ENCODE measurements at regions not wholly inside any gene's neighbourhood (a gene's known extent, or its start where the extent isn't known, plus 50 kb on each side); places are given as distances from the start of the nearest gene placed in this dataset.
A peak's percentile ranks its signal among the peaks of the same experiment; 100 is the strongest.
"Not testable (repeated sequence)": the region's sequence is repeated elsewhere in the genome, so short reads cannot be mapped to it uniquely, and the experiment has no call there.

DNA sequence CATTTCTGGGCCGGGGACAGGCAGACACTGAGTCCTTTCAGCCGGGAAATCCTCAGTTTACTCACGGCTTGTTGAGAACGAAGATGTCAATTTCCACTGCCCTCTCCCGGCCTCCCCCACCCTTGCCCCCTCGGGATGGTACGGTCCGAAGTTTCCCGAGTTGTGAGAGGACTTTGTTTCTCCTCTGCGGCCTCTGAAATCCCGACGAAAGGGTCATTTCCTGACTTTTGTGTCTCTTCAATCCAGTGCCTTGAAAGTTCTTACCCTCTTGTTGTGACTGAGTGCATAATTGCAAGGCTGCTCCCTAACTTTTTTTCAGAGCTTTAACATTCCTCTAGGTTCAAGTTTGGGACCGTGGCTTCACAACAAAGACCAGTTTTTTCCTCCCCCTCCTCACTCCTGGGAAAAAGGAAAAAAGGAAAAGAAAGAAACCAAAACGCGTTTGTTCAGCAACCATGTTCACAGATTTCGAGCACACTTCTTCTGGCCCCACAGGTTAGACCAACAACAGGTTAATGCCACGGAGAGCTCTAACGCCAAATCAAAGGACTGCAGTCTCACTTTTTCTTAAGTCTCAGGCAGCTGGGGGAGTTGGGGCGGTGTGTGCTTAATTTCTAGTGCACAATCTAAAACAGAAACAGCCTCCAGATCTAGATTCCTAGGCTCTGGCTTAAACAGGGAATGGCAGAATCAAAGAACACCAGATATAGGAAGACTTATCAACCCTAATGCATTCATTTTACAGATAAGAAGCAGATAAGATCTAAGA lies 138.9 kb downstream of the TMCO5A start:
- DNase-seq (ENCODE audit: low spot score), result no peak

DNA sequence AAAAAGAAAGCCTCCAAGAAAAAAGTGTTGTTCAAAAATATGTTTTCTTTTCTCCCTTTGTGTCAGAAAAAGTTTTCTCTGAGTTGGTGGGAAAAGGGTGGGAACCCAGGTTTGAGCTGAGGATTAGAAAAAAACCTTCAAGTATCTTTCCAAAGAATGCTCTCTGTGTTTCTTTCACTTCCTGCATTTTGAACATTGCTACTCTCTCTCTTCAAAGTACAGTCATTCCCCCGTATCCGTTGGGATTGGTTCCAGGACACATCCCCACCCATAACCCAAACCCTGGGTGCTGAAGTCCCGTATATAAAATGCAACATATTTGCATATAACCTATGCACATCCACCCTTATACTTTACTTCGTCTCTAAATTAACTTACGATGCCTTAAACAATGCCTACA lies 139.6 kb downstream of the TMCO5A start:
- no peak for DNase-seq (ENCODE audit: low spot score)

DNA sequence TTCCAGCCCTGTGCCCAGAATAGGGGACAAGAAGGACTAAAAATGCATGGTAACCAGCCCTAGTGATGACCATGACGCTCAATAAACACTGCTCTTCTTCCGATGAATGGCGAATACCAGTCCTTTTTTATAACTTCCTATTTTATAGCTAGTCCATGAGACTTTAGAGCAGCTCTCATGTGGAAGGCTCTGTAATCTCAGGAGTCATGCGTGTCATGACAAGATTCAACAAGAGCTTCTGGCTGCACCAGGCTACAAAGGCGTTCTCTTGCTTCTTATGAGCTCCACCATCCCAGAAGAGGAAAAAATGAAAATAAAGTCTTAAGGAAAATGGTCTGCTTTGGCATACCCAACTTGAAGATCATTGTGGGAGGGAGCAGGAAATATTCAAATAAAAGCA lies 141.0 kb downstream of the TMCO5A start:
- no peak for DNase-seq (ENCODE audit: low spot score)

DNA sequence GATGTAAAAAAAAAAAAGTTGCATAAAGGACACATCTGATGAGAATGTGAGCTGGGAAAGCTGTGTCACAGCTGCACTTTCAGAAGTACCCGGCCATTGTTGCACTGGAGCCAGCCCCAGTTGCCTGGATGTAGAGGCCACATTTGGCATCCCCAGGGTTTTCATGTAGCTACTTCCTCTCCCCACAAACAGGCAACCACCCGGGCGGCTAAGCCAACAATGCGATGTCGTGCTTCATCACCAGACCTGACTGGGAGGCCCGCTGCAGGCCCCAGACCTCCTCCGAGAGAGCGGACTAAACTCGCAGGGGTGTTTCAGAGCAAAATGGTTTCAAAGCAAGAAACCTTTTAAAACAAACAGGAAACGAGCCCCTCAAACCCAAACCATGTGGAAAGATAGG lies 142.3 kb downstream of the TMCO5A start:
- no peak for DNase-seq (ENCODE audit: low spot score)

DNA sequence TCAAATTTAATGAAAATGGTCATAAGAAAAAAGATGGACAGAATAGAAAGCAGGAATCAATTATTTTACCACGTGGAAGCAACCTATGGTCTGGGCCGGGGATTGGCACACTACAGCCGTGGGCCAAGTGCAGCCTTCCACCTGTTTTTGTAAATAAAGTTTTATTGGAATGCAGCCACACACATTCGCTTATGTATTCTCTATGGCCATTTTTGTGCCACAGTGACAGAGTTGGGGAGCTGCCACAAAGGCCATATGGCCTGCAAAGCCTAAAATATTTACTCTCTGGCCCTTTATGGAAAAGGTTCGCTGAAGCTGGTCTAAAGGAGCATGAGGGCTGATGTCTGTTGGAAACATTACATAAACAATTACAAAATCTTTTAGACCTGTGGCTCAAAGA lies 144.8 kb downstream of the TMCO5A start:
- DNase-seq (ENCODE audit: low spot score), result no peak

DNA sequence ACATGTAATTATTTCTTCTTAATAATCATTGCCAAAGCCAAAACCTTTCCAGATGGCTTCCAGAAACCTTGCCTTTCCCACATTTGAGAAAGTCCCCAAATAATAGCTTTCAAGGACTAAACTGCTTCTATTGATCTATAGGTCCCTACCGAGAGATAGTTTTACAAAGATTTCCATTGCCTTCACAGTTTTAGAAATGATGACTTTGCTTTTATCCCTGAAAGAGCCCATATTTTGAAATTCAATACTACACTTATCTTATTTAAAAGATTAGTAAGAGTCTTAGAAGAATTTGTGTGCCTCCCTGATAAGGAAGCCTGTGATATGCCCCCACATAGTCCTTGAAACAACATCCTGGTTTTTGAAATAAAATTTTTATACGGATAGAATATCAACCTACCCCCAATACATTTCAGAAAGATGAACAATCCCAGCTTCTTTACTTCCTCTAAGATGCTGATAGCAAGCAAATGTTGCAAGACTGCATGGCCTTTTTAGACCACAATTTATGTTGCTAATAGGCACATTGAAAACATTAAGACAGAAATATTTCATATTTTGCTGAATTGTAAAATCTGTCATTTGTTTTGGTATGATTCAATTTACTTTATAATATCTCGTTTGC lies 146.3 kb downstream of the TMCO5A start:
- DNase-seq (ENCODE audit: low spot score), result no peak

DNA sequence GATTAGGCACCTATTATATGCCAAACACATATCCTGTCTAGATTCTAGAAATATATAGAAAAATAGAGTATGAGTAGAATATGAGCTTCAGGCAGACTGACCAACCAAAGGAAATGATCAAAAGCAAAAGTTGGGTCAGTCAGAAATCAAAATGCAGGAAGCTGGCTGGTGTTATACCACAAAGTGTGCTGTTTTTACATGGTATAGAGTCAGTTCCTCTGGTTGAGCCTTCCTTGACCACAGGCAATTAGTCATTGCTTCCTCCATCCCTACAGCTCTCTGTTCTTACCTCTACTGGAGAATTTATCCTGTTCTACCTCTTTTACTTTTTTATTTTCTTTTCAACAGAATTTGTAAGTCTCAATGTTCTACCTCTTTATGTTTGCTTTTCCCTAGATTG lies 149.8 kb downstream of the TMCO5A start:
- DNase-seq (ENCODE audit: low spot score), result peak; percentile 84

DNA sequence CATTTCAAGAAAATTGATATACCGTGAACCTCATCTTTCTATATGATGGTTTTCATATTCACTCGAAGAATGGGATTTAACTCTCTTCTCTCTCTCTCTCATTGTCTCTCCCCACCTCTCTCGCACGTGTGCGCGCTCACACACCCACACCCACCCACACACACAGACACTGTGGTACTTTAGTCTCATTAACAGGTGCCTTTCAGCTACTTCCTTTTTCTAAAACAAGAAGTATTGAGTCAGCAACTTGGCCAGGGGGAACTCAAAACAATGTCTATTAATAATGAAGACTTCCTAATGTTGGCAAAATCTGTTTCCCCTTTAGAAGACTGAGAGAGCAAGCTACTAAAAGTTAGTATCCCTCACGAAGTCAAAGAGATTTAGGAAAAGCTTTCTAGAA lies 150.7 kb downstream of the TMCO5A start:
- no peak for DNase-seq (ENCODE audit: low spot score)

DNA sequence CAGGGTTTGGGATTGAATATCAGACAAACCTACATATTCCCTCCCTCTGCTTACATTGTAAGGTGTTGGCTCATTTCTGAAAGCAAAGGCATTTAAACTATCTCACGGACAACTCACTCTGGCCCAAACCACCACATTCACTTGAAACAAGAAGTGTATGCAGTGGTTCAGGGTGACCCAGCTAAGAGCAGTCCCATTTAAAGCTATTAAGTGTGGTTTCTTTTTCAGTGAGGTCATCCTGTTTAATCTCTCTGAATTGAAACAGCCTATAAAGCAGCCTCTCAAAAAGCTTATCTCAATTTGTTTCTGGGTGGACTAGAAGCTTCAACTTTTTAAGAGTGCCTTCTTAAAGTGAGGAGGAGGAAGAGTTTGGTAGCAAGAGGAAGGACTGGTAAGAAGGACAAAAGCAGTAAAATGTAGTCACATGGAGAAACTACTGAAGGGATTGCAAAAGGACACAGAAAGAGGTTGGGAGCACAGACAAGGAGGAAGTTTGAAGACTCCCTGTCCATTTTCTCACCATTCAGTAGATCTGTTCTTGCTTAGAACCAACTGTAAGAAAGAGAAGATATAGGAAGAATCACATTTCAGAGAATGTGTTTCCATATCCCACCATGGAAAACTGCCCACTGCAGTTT lies 151.6 kb downstream of the TMCO5A start:
- DNase-seq (ENCODE audit: low spot score), result no peak

DNA sequence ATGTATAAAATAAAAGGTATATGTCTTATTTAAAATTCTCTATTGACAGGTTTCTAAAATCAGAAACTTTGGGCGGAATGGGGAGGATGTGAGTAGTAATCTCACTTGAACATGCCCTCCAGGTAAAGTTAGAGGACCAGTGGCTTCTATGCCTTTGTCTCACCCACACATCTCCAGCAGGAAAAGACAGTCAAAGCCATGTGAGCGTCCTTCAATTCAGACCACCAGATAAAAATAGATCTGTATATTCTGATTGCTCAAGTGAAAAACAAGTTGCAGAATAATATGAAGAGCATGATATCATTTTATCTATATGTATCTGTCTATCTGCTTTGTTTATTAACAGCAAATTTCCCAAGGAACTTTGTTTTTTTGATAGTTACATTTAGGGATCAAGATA lies 152.2 kb downstream of the TMCO5A start:
- no peak for DNase-seq (ENCODE audit: low spot score)

DNA sequence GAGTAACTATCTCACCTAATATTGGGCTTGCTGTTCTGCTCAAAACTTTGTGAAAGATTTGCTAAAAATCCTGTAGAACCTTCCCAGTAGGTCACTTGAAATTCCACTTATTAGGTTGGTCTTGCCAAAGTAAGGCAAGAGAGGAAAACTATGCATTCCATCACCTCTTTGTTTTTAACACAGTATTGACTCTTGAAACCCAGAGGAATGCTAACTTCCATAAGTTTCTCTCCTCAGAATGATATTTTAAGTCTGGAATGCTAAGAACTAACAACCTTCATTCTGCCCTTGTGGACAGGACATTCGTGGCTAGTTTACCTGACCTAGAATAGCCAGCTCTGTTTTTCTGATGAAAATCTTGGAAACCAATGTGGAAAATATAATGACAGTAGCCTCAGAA lies 154.5 kb downstream of the TMCO5A start:
- no peak for DNase-seq (ENCODE audit: low spot score)

DNA sequence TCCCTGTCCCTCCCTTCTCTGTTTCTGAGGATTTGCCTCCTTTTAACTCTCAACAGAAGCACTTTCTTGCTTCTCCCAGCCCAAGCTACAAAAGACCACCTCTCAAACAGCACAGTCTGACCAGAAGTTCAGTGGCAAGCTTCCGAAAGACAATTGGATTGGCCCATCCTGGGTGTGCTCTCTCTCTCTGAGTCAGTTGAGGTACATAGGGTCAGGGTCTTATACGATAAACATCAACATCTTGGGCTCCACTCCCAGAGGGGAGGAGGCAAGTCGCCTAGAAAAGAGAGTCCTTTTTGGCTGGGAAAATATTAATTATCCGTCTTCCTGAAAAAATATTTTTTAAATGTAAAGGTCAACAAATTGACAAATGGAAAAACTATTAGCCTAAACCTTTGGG lies 155.8 kb downstream of the TMCO5A start:
- DNase-seq (ENCODE audit: low spot score), result no peak

DNA sequence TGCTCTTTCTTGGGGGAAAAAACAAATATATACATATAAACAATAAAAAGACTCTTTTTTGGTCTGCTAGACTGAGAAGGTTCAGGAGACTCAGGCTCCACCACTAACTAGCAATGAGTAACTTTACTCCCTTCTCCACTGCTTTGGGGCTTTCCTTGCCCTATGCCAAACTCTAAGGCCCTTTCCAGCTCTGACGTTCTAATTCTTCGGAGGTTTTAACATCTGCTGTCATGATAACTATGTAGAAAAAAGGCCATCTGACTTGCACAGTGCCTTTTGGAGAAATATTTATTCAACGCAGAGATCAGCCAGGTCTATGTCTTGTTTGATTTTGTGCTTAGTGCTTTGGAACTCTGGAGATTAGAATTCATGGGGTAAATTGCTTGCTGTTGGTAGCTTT lies 156.2 kb downstream of the TMCO5A start:
- DNase-seq (ENCODE audit: low spot score), result no peak

DNA sequence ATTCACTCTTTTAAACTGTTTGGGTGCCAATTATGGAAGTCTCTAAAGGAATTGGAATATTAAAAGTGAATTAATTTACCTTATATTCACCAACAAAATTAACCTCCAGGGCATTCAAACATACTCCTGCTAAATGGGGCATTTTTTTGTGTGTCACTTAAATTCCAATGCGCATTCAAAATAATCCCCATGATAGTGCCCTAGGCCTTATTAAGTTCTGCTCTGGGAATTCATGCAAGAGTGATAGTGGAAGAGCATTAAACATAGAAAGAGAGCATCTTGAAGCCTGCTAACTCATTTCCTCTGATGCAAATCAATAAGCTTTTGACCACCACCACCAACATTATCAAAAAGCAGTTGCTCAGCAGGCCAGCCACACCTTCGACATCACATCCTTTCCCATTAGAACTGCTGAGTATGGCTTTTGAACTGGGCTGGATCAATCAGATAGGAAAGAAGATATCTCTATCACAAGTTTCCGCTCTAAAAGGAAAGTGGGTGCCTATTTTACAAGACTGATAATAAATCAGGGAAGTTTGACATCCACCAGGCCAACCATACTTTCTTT lies 156.7 kb downstream of the TMCO5A start:
- DNase-seq (ENCODE audit: low spot score), result no peak

DNA sequence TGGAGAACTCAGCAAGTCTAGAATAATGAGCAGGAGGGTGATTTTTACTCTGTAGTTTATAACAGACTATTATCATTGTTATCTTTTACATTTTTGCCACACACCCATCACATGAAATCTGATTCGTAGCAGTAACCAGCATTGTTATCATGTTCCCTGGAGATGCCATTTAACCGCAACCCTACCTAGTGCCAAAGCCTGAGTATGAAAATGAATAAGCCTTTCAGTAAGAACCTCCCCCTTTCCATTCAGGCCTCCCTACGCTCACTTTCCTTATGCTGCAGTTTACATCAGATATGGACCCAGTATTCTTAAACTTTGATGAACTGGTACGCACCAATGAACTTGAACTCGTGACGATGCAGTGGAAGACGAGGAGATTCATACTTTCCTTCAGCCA lies 158.7 kb upstream of the SPRED1 start:
- no peak for DNase-seq (ENCODE audit: low spot score)

DNA sequence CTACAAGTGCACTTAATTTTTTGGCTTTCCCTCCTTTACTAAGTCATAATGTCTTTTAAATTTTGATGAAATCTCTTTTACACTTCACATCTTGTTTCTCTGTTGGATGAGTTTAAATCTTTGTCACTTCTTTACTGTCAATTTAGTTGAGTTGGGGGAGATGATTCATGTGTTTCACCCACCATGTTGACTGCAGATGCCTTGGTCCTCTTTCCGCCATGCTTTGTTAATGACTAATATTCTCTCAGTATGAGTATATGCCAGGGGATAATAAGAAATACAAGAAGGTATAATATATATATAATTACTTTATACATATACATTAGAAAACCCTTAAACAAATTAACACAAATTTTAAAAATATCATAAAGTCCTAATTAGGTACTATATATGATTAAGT lies 149.7 kb upstream of the SPRED1 start:
- peak; percentile 27 for DNase-seq (ENCODE audit: low spot score)

DNA sequence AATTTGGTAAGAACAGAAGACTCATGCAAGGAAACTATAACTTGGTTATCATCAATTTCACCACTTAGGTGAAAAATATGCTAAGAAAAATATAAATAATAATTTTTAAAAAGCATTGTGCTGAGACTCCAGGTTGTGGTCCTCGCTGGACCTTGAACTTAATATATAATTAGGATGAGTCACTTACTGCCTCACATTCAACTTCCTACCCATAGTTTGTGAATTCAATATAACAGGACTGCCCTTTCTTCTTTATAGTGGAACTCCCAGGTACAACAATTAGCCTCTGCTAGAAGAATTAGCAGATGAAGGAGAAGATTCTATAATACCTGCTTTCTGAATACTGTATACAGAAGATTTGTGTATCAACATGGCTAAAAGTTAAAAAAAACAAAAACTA lies 149.1 kb upstream of the SPRED1 start:
- no peak for DNase-seq (ENCODE audit: low spot score)

DNA sequence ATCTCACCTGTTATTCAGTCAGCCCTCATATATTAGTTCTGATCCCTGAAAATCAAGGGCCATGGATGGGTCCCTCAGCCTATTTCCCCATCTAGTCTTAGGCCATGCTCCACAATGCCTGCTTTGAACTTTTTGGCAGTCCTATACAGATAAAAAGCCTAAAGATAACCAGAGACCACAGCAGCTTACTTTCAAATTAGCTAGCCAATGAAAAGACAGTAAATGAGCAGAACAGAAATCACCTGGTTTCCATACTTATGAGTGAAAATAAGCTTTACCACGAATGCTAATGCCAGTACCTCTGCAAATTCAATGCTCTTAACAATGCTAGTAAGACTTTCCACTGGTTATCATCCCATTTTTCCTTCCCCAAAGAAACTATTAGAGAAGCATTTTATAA lies 141.6 kb upstream of the SPRED1 start:
- no peak for DNase-seq (ENCODE audit: low spot score)

DNA sequence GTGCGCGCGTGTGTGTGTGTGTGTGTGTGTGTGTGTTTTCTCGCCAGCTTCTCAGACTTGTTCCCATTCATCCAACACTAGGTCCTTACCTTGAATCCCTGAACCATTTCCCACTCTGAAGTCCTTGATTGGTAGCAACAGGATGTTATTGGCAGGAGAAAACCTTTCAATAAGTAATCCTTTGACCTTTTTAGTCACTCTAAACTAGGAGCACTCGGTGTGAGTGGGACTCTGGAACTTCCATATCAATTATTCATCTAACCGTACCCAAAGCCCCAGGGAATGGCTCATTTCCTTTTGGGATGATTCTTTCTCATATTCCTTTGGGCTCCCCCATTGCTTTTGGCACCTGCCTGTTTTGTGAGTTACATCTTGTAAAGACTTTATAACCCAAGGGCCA lies 140.2 kb upstream of the SPRED1 start:
- DNase-seq (ENCODE audit: low spot score), result no peak

DNA sequence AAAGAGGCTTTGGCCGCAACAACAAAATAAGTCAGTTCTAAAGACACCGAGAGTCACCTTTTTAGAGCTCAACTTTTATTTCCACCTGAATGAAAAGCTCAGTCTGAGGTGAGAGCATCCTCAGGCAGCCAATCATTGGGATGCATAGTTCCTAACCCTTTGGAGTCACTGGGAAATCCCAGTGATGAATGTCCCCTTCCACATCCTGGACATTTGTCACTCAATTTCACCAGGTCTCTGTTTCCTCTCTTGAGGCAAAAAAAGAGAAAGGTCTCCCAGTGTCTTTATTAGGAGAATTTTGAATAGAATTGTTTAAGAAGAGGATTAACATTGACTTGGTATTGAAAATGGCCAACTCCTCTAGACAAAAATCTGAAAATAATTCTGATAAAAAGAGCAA lies 137.5 kb upstream of the SPRED1 start:
- DNase-seq (ENCODE audit: low spot score), result no peak

DNA sequence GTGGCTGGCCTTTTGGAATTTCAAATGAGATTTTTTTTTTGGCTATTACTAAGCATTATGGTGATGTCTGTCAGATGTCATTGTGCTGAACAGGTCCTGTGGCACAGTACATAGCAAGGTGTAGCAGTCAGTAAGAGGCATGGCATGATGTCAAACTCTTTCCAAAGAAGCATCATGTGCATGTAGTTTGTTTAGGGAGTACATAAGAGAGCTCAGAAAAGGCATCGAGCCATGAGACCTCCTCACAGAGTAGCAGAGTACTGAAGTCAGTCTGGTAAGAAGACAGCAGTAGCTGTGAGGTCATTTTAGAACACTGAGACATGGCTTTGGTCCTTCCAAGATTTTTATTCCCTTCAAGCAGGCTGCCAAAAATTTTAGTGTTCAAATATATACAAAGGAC lies 134.9 kb upstream of the SPRED1 start:
- DNase-seq (ENCODE audit: low spot score), result no peak

DNA sequence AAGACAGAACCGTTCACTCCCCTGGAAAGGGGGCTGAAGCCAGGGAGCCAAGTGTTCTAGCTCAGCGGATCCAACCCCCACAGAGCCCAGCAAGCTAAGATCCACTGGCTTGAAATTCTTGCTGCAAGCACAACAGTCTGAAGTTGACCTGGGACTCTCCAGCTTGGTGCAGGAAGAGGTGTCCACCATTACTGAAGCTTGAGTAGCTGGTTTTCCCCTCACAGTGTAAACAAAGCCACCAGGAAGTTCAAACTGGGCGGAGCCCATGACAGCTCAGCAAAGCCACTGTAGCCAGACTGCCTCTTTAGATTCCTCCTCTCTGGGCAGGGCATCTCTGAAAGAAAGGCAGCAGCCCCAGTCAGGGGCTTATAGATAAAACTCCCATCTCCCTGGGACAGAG lies 132.8 kb upstream of the SPRED1 start:
- DNase-seq (ENCODE audit: low spot score), result not testable (repeated sequence)

DNA sequence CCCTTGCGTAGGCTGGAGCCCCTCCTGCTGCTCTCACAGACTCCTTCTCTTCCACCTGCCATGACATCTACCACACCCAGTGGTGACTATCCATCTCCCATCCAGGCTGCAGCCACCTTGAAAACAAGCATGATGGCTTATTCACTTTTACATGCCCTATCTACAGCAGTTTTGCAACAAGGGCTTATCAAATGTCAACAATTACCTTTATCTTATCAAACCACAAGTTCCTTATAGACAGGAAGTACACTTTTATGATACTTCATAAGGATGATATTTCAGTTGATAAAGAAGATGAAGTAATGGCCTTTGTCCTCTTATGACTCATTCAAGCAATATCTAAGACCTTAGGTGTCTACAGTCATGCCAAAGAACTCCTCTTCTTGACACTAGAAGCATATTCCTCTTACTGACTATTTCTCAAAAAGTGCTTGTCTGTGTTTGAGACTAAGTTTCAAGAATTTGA lies 125.3 kb upstream of the SPRED1 start:
- no peak for DNase-seq (ENCODE audit: low spot score)

All from activated CD4-positive, alpha-beta T cell treated with anti-CD3 and anti-CD28 coated beads, Interleukin-2, Interleukin-4, amounts not matched to agents 100 ng/mL and 50 ng/mL, durations not matched to agents 16 hours and 8 hours (primary cell).